DND-41 (cell line): ENCODE measurements at regions not wholly inside any gene's neighbourhood (a gene's known extent, or its start where the extent isn't known, plus 50 kb on each side); places are given as distances from the start of the nearest gene placed in this dataset.

ENCODE experiments used
- ATAC-seq: fragments of 200-7000 bp; cut with Tn5 transposase; 3 replicates; pipeline ENCODE4 v1.9.1; 2021; ENCODE audit warnings: low read depth; ENCODE audit not compliant: insufficient read depth
- DNase-seq: peaks from one replicate; pipeline ENCODE4 v3.0.0-alpha.2; 2020
- H2AFZ ChIP-seq: 2 replicates; pipeline ENCODE4 v1.6.0; 2012; ENCODE audit warnings: low read depth, low read length
- H3K27ac ChIP-seq: 2 replicates; pipeline ENCODE4 v1.5.1; 2012; ENCODE audit warnings: low read length, inconsistent platforms
- H3K27me3 ChIP-seq: fragments of 200-600 bp; sonication (generic); 2 replicates; pipeline ENCODE4 v1.6.0; 2012; ENCODE audit warnings: low read length, mild to moderate bottlenecking, inconsistent platforms; ENCODE audit not compliant: insufficient read depth, poor library complexity
- H3K36me3 ChIP-seq: 2 replicates; pipeline ENCODE4 v1.5.1; 2012; ENCODE audit warnings: low read length, inconsistent platforms; ENCODE audit not compliant: insufficient read depth
- H3K4me1 ChIP-seq: 2 replicates; pipeline ENCODE4 v1.5.1; 2012; ENCODE audit warnings: mild to moderate bottlenecking, low read length; ENCODE audit not compliant: insufficient read depth
- H3K4me2 ChIP-seq: 2 replicates; pipeline ENCODE4 v1.6.0; 2012; ENCODE audit warnings: mild to moderate bottlenecking, moderate library complexity, low read length, inconsistent platforms; ENCODE audit not compliant: insufficient read depth
- H3K4me3 ChIP-seq, 2 experiments: fragments of 200-600 bp in 1 of 2; shearing (Covaris generic) in 1 of 2; 2 replicates each; pipeline ENCODE4 v1.5.1; 2012 to 2016; ENCODE audit warnings: inconsistent platforms in 2 of 2, low read length in 2 of 2, mild to moderate bottlenecking in 2 of 2, low read depth in 1 of 2, moderate library complexity in 1 of 2
- H3K79me2 ChIP-seq: 2 replicates; pipeline ENCODE4 v1.6.0; 2012; ENCODE audit warnings: low read length, inconsistent platforms; ENCODE audit not compliant: insufficient read depth
- H3K9ac ChIP-seq: 2 replicates; pipeline ENCODE4 v1.6.0; 2012; ENCODE audit warnings: low read depth, mild to moderate bottlenecking, inconsistent platforms, low read length, moderate library complexity
- H3K9me3 ChIP-seq: 2 replicates; pipeline ENCODE4 v1.5.1; 2012; ENCODE audit warnings: low read length, moderate library complexity, mild to moderate bottlenecking, inconsistent platforms; ENCODE audit not compliant: insufficient read depth, severe bottlenecking
- H4K20me1 ChIP-seq: 2 replicates; pipeline ENCODE4 v1.6.0; 2012; ENCODE audit warnings: low read length; ENCODE audit not compliant: insufficient read depth
- CTCF ChIP-seq: IDR thresholded peaks from 2 replicates; pipeline ENCODE4 v1.5.1; 2012; ENCODE audit warnings: borderline replicate concordance, low read length, moderate library complexity, mild to moderate bottlenecking; ENCODE audit not compliant: poor library complexity, severe bottlenecking; ENCODE audit errors: extremely low read depth
- EZH2 ChIP-seq: IDR thresholded peaks from 3 replicates; pipeline ENCODE4 v1.6.1; 2012; ENCODE audit warnings: borderline replicate concordance, low read depth, mild to moderate bottlenecking, moderate library complexity, low read length, inconsistent platforms; ENCODE audit not compliant: severe bottlenecking

GRCh38 chr11:87374038-87374807 lies 336.5 kb downstream of the TMEM135 start:
- Histone ChIP-seq H3K27me3 (peaks cover 4% of the 10 kb centered on the region), H3K4me1 (no peaks in the 10 kb centered on the region), H3K4me3 (no peak overlapping the region), H3K9me3 (peaks cover 3% of the 10 kb centered on the region), H3K4me2 (no peak overlapping the region), H4K20me1 (no peaks in the 10 kb centered on the region), H3K79me2 (no peaks in the 10 kb centered on the region), H2AFZ (no peak overlapping the region), H3K27ac (no peak overlapping the region), H3K36me3 (no peaks in the 10 kb centered on the region), H3K9ac (no peak overlapping the region)
- DNase-seq, result no peak
- TF ChIP-seq CTCF (no peak), EZH2 (no peak)
- ATAC-seq, result no peak
